Neutrophil (primary cell): ENCODE measurements at regions not wholly inside any gene's neighbourhood (a gene's known extent, or its start where the extent isn't known, plus 50 kb on each side); places are given as distances from the start of the nearest gene placed in this dataset.

Experiments
- H3K27ac ChIP-seq: fragments of 200-600 bp; sonication (generic); 2 replicates; pipeline ENCODE4 v1.5.1; 2016; ENCODE audit warnings: mild to moderate bottlenecking, moderate library complexity
- H3K27me3 ChIP-seq: fragments of 200-600 bp; sonication (generic); 2 replicates; pipeline ENCODE4 v1.6.0; 2016; ENCODE audit warnings: mild to moderate bottlenecking
- H3K36me3 ChIP-seq: fragments of 200-600 bp; sonication (generic); 2 replicates; pipeline ENCODE4 v1.5.1; 2017
- H3K4me1 ChIP-seq, 2 experiments: fragments of 200-600 bp in 1 of 2; sonication (generic) in 1 of 2; 1 replicate in 1 of 2; 2 replicates in 1 of 2; pipeline versions ENCODE4 v1.5.1 to v1.6.1; 2013 to 2016; ENCODE audit warnings: low read depth in 1 of 2, low read length in 1 of 2, mild to moderate bottlenecking in 1 of 2, moderate library complexity in 1 of 2; ENCODE audit not compliant: control insufficient read depth in 1 of 2, insufficient read depth in 1 of 2
- H3K4me3 ChIP-seq, 2 experiments: fragments of 200-600 bp in 1 of 2; sonication (generic) in 1 of 2; 1 replicate in 1 of 2; 2 replicates in 1 of 2; pipeline ENCODE4 v1.5.1; 2013 to 2016; ENCODE audit warnings: low read depth in 1 of 2, low read length in 1 of 2, mild to moderate bottlenecking in 1 of 2, moderate library complexity in 1 of 2
- H3K9me3 ChIP-seq: fragments of 200-600 bp; sonication (generic); 2 replicates; pipeline ENCODE4 v1.5.1; 2016
- TF ChIP-seq, protein P1 (sequence below): fragments of 200-600 bp; sonication (generic); IDR thresholded peaks from 2 replicates; pipeline ENCODE4 v1.5.1; 2016; ENCODE audit warnings: antibody characterized with exemption

GRCh38 chr19:30701178-30701577 is 329.0 kb downstream of the ZNF536 start:
- no peak overlapping the region for H3K27ac ChIP-seq
- H3K4me3 ChIP-seq: no peak overlapping the region
- TF ChIP-seq, protein P1, sequence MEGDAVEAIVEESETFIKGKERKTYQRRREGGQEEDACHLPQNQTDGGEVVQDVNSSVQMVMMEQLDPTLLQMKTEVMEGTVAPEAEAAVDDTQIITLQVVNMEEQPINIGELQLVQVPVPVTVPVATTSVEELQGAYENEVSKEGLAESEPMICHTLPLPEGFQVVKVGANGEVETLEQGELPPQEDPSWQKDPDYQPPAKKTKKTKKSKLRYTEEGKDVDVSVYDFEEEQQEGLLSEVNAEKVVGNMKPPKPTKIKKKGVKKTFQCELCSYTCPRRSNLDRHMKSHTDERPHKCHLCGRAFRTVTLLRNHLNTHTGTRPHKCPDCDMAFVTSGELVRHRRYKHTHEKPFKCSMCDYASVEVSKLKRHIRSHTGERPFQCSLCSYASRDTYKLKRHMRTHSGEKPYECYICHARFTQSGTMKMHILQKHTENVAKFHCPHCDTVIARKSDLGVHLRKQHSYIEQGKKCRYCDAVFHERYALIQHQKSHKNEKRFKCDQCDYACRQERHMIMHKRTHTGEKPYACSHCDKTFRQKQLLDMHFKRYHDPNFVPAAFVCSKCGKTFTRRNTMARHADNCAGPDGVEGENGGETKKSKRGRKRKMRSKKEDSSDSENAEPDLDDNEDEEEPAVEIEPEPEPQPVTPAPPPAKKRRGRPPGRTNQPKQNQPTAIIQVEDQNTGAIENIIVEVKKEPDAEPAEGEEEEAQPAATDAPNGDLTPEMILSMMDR: no peak
- no peaks in the 10 kb centered on the region for H3K4me1 ChIP-seq
- no peaks in the 10 kb centered on the region for H3K27me3 ChIP-seq
- no peaks in the 10 kb centered on the region for H3K36me3 ChIP-seq
- no peaks in the 10 kb centered on the region for H3K9me3 ChIP-seq

DNA sequence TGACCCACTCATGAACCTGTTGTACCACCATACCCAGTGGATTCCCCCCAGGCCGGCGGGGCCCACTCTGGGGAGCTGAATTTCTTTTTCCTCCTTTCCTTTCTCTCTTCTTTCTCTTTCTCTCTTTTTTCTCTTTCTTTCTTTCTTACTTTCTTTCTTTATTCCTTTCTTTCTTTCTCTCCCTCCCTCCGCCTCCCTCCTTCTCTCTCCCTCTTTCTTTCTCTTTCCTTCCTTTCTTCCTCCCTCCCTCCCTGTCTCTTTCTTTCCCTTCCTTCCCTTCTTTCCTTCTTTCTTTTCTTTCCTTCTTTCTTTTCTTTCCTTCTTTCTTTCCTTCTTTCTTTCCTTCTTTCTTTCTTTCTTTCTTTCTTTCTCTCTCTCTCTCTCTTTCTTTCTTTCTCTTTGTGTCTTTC is 327.7 kb downstream of the ZNF536 start:
- TF ChIP-seq, protein P1: no peak
- no peaks in the 10 kb centered on the region for H3K4me1 ChIP-seq
- H3K27me3 ChIP-seq: no peaks in the 10 kb centered on the region
- no peak overlapping the region for H3K27ac ChIP-seq
- no peaks in the 10 kb centered on the region for H3K36me3 ChIP-seq
- H3K4me3 ChIP-seq: no peak overlapping the region
- no peaks in the 10 kb centered on the region for H3K9me3 ChIP-seq

- Histone ChIP-seq H3K36me3 (no peaks in the 10 kb centered on the region), H3K27me3 (peaks cover 31% of the 10 kb centered on the region), H3K4me1 (no peaks in the 10 kb centered on the region), H3K4me3 (no peak overlapping the region), H3K9me3 (no peaks in the 10 kb centered on the region), H3K27ac (no peak overlapping the region)
- TF ChIP-seq, protein P1: no peak
These were observed 324.3 kb downstream of the ZNF536 start for GRCh38 chr19:30696514-30696913.

DNA sequence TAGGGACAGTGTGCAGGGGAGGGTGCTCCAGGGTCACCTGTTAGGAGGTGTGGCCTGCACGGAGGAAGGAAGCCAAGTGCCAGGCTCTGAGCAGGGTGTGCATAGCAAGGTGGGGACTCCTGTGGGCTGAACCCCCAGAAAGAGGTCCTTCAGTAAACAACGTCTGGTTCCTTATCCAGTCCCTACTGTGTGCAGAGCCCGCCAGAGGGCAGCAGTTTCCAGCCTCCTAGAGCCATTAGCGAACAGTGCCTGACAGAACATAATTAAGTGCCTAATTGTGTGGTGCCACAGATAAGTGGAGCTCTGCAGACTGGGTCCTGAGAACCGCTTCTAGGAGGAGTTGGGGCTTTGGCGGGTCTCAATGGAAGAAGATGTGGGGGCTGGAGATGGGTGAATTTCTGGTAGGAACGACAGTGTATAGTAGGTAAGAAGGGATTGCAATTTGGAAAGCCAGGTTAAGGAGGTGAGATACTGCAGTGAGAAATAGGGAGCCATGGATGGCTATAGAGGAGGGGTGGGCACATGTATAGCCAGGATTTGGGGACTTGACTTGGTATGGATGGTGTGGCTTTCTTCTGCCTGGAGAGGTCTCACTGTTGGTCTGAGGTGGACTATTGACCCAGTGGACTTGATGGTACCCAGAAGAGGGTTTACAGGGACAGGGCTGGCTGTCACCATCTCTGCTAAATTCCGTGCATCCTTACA is 323.1 kb downstream of the ZNF536 start:
- no peaks in the 10 kb centered on the region for H3K4me1 ChIP-seq
- H3K9me3 ChIP-seq: no peaks in the 10 kb centered on the region
- TF ChIP-seq, protein P1: no peak

DNA sequence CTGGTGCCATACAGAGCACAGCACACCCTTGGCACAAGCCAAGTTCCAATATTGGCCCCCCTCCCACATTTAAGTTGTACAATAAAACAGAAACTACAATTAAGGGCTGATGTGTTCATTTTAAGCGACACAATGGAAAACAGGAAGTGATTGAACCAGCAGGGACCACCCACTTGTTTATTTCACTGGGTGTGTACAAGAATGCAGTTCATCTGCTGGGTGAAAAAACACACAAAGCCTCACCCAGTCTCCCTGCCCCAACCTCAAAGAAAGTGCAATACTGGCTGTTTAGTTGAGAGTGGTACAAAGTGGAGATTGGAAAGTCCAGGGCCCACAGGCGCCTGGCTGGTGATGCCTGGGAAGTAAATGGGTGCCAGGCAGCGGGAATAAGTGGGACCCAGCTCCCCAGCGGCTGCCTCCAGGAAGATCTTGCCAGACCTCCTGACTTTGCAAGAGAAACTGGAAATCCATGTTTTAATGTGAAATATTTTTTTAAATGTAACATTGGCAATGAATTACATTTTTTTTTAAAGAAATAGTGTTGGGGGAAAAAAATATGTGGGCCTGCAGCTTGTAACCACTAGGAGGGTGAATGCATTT is 322.1 kb downstream of the ZNF536 start:
- peaks cover 54% of the 10 kb centered on the region for H3K27me3 ChIP-seq
- TF ChIP-seq, protein P1: no peak
- no peaks in the 10 kb centered on the region for H3K9me3 ChIP-seq
- no peak overlapping the region for H3K27ac ChIP-seq
- no peaks in the 10 kb centered on the region for H3K4me1 ChIP-seq
- no peak overlapping the region for H3K4me3 ChIP-seq
- no peaks in the 10 kb centered on the region for H3K36me3 ChIP-seq

More for the DNA sequence above, 323.1 kb downstream of the ZNF536 start:
- Histone ChIP-seq H3K27me3 (peaks cover 43% of the 10 kb centered on the region), H3K27ac (no peak overlapping the region), H3K36me3 (no peaks in the 10 kb centered on the region), H3K4me3 (no peak overlapping the region)
